ENCODE measurements at regions not wholly inside any gene's neighbourhood (a gene's known extent, or its start where the extent isn't known, plus 50 kb on each side); places are given as distances from the start of the nearest gene placed in this dataset.
A peak's percentile ranks its signal among the peaks of the same experiment; 100 is the strongest.

DNA sequence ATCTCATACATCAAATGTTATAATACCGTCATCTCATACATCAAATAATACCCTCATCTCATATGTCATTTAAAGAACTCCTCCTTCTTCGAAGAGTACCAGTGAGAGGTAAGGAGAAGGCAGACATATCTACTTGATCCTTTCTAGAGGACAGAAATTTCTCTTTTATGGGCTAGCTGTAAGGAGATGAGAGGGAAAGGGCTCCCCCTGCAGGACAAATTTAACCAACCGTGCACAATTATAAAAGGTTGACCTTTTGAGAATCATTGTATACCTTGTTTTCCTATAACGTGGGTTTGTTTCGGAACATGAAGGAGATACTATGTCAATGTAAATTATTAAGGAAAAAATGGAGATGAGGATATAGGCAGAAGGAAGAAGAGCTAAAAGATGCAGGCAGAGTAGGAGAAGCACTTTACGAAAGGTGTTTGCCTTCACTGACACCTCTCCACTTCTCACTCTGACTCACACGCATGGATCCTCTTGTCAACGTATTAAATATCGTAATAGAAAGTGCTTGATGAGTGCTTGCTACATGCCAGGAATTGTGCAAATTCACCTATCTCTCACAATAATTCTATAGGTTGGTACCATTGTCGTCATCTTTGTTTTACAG is 465.9 kb upstream of the ERCC4 start:
- TF ChIP-seq, protein P1, sequence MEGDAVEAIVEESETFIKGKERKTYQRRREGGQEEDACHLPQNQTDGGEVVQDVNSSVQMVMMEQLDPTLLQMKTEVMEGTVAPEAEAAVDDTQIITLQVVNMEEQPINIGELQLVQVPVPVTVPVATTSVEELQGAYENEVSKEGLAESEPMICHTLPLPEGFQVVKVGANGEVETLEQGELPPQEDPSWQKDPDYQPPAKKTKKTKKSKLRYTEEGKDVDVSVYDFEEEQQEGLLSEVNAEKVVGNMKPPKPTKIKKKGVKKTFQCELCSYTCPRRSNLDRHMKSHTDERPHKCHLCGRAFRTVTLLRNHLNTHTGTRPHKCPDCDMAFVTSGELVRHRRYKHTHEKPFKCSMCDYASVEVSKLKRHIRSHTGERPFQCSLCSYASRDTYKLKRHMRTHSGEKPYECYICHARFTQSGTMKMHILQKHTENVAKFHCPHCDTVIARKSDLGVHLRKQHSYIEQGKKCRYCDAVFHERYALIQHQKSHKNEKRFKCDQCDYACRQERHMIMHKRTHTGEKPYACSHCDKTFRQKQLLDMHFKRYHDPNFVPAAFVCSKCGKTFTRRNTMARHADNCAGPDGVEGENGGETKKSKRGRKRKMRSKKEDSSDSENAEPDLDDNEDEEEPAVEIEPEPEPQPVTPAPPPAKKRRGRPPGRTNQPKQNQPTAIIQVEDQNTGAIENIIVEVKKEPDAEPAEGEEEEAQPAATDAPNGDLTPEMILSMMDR (IDR thresholded peaks at IDR 0.05), result peak in 2 of 3 experiments; percentile 35 to 39
- TF ChIP-seq POLR2A (IDR thresholded peaks at IDR 0.05; ENCODE audit: low read depth), result no peak
